ENCODE measurements at regions not wholly inside any gene's neighbourhood (a gene's known extent, or its start where the extent isn't known, plus 50 kb on each side); places are given as distances from the start of the nearest gene placed in this dataset.

GRCh38 chr2:104650405-104650996 is 203.4 kb upstream of the POU3F3 start:
- H3K79me2 ChIP-seq (ENCODE audit: insufficient read depth, low read depth): no peaks in the 10 kb centered on the region
- no peaks in the 10 kb centered on the region for H3K36me3 ChIP-seq (ENCODE audit: insufficient read depth)
- no peak overlapping the region for H3K9ac ChIP-seq
- no peaks in the 10 kb centered on the region for H3K27me3 ChIP-seq (ENCODE audit: insufficient read depth, low read depth)
- H2AFZ ChIP-seq (ENCODE audit: low read depth): no peak overlapping the region
- H3K4me3 ChIP-seq (IDR thresholded peaks at IDR 0.05; ENCODE audit: insufficient read depth, low read depth, low read length): no peak overlapping the region
- H3K4me1 ChIP-seq (ENCODE audit: low read depth, poor library complexity, severe bottlenecking): no peaks in the 10 kb centered on the region
- no peak overlapping the region for H3K4me2 ChIP-seq
- H4K20me1 ChIP-seq (ENCODE audit: insufficient read depth): no peaks in the 10 kb centered on the region
- no peak overlapping the region for H3K27ac ChIP-seq
- TF ChIP-seq CTCF (conservative IDR thresholded peaks at IDR 0.05; ENCODE audit: low read depth, low read length): no peak

- Histone ChIP-seq H3K36me3 (ENCODE audit: insufficient read depth) (no peaks in the 10 kb centered on the region), H3K27ac (no peak overlapping the region), H3K9ac (no peak overlapping the region), H2AFZ (ENCODE audit: low read depth) (no peak overlapping the region), H3K79me2 (ENCODE audit: insufficient read depth, low read depth) (no peaks in the 10 kb centered on the region), H3K27me3 (ENCODE audit: insufficient read depth, low read depth) (no peaks in the 10 kb centered on the region), H3K4me3 (IDR thresholded peaks at IDR 0.05; ENCODE audit: insufficient read depth, low read depth, low read length) (no peak overlapping the region), H4K20me1 (ENCODE audit: insufficient read depth) (no peaks in the 10 kb centered on the region), H3K4me1 (ENCODE audit: low read depth, poor library complexity, severe bottlenecking) (no peaks in the 10 kb centered on the region), H3K4me2 (no peak overlapping the region)
- no peak for TF ChIP-seq CTCF (conservative IDR thresholded peaks at IDR 0.05; ENCODE audit: low read depth, low read length)
Measured at GRCh38 chr2:104654811-104655210, 199.1 kb upstream of the POU3F3 start.

GRCh38 chr2:104656571-104657163 is 197.2 kb upstream of the POU3F3 start:
- Histone ChIP-seq H3K4me2 (no peak overlapping the region), H3K27me3 (ENCODE audit: insufficient read depth, low read depth) (no peaks in the 10 kb centered on the region), H3K79me2 (ENCODE audit: insufficient read depth, low read depth) (no peaks in the 10 kb centered on the region), H3K4me1 (ENCODE audit: low read depth, poor library complexity, severe bottlenecking) (no peaks in the 10 kb centered on the region), H4K20me1 (ENCODE audit: insufficient read depth) (no peaks in the 10 kb centered on the region), H3K27ac (no peak overlapping the region), H3K4me3 (IDR thresholded peaks at IDR 0.05; ENCODE audit: insufficient read depth, low read depth, low read length) (no peak overlapping the region), H2AFZ (ENCODE audit: low read depth) (no peak overlapping the region), H3K36me3 (ENCODE audit: insufficient read depth) (no peaks in the 10 kb centered on the region), H3K9ac (no peak overlapping the region)
- TF ChIP-seq CTCF (conservative IDR thresholded peaks at IDR 0.05; ENCODE audit: low read depth, low read length): no peak

GRCh38 chr2:104658144-104658835 is 195.6 kb upstream of the POU3F3 start:
- H2AFZ ChIP-seq (ENCODE audit: low read depth): no peak overlapping the region
- H3K4me1 ChIP-seq (ENCODE audit: low read depth, poor library complexity, severe bottlenecking): no peaks in the 10 kb centered on the region
- H3K27ac ChIP-seq: no peak overlapping the region
- H3K4me2 ChIP-seq: no peak overlapping the region
- H3K27me3 ChIP-seq (ENCODE audit: insufficient read depth, low read depth): no peaks in the 10 kb centered on the region
- no peaks in the 10 kb centered on the region for H3K79me2 ChIP-seq (ENCODE audit: insufficient read depth, low read depth)
- H3K4me3 ChIP-seq (IDR thresholded peaks at IDR 0.05; ENCODE audit: insufficient read depth, low read depth, low read length): no peak overlapping the region
- no peaks in the 10 kb centered on the region for H3K36me3 ChIP-seq (ENCODE audit: insufficient read depth)
- H4K20me1 ChIP-seq (ENCODE audit: insufficient read depth): no peaks in the 10 kb centered on the region
- H3K9ac ChIP-seq: no peak overlapping the region
- TF ChIP-seq CTCF (conservative IDR thresholded peaks at IDR 0.05; ENCODE audit: low read depth, low read length): no peak
